WTC11 (cell line): ENCODE measurements at regions not wholly inside any gene's neighbourhood (a gene's known extent, or its start where the extent isn't known, plus 50 kb on each side); places are given as distances from the start of the nearest gene placed in this dataset.
"Not testable (repeated sequence)": the region's sequence is repeated elsewhere in the genome, so short reads cannot be mapped to it uniquely, and the experiment has no call there.

Experiments
- ATAC-seq: fragments of 200-7000 bp; cut with Tn5 transposase; 2 replicates; pipeline ENCODE4 v1.10.0; 2021; ENCODE audit warnings: mild to moderate bottlenecking, moderate library complexity
- CTCF ChIA-PET: fragments of 300-600 bp; sonication (Branson Sonifier 250); formaldehyde crosslinking; loops from one replicate; lab custom pipeline; 2021; ENCODE audit warnings: antibody characterized with exemption; lab: Charles Lee
- POLR2A ChIA-PET: fragments of 350-600 bp; sonication (Branson Sonifier 250); formaldehyde crosslinking; loops from one replicate; lab custom pipeline; 2021; ENCODE audit warnings: antibody characterized with exemption; lab: Charles Lee
- DNase-seq: peaks from one replicate; pipeline ENCODE4 v3.0.0; 2021; ENCODE audit warnings: low spot score
- H3K27ac Mint-ChIP-seq: 2 replicates; pipeline ENCODE4 v1.8.0; 2021; ENCODE audit warnings: mixed read lengths
- H3K27me3 Mint-ChIP-seq: 2 replicates; pipeline ENCODE4 v1.8.0; 2021; ENCODE audit warnings: low read depth, mild to moderate bottlenecking, moderate library complexity, mixed read lengths
- H3K36me3 Mint-ChIP-seq: 2 replicates; pipeline ENCODE4 v1.8.0; 2021; ENCODE audit warnings: mixed read lengths
- H3K4me1 Mint-ChIP-seq: 2 replicates; pipeline ENCODE4 v1.8.0; 2022; ENCODE audit warnings: mixed read lengths
- H3K4me3 Mint-ChIP-seq: 2 replicates; pipeline ENCODE4 v1.8.0; 2021; ENCODE audit warnings: mild to moderate bottlenecking, moderate library complexity, mixed read lengths
- H3K9me3 Mint-ChIP-seq: 2 replicates; pipeline ENCODE4 v1.8.0; 2021; ENCODE audit warnings: mixed read lengths
- ZNF219 ChIP-seq: sonication (generic); formaldehyde crosslinking; IDR thresholded peaks from 2 replicates; pipeline ENCODE4 v1.8.0; 2023; ENCODE audit warnings: missing genetic modification reagents, mild to moderate bottlenecking, borderline replicate concordance
- ZNF396 ChIP-seq: fragments of 250-450 bp; sonication (Bioruptor Pico); IDR thresholded peaks from 2 replicates; pipeline ENCODE4 v1.8.0; 2021; ENCODE audit warnings: mild to moderate bottlenecking, moderate library complexity, borderline replicate concordance
- ZNF423 ChIP-seq: fragments of 250-450 bp; sonication (Bioruptor Pico); IDR thresholded peaks from 2 replicates; pipeline ENCODE4 v2.1.2; 2022; ENCODE audit warnings: mild to moderate bottlenecking, moderate library complexity
- TF ChIP-seq, protein P1 (sequence below): fragments of 250-450 bp; sonication (Bioruptor Pico); IDR thresholded peaks from 2 replicates; pipeline ENCODE4 v2.1.2; 2022; ENCODE audit warnings: mild to moderate bottlenecking, moderate library complexity
- TF ChIP-seq, protein P2 (sequence below): sonication (generic); formaldehyde crosslinking; IDR thresholded peaks from 2 replicates; pipeline ENCODE4 v1.8.0; 2022; ENCODE audit warnings: mild to moderate bottlenecking, missing genetic modification reagents
- TF ChIP-seq, protein P3 (sequence below): sonication (generic); formaldehyde crosslinking; IDR thresholded peaks from 2 replicates; pipeline ENCODE4 v1.8.1; 2022; ENCODE audit warnings: missing genetic modification reagents, borderline replicate concordance

DNA sequence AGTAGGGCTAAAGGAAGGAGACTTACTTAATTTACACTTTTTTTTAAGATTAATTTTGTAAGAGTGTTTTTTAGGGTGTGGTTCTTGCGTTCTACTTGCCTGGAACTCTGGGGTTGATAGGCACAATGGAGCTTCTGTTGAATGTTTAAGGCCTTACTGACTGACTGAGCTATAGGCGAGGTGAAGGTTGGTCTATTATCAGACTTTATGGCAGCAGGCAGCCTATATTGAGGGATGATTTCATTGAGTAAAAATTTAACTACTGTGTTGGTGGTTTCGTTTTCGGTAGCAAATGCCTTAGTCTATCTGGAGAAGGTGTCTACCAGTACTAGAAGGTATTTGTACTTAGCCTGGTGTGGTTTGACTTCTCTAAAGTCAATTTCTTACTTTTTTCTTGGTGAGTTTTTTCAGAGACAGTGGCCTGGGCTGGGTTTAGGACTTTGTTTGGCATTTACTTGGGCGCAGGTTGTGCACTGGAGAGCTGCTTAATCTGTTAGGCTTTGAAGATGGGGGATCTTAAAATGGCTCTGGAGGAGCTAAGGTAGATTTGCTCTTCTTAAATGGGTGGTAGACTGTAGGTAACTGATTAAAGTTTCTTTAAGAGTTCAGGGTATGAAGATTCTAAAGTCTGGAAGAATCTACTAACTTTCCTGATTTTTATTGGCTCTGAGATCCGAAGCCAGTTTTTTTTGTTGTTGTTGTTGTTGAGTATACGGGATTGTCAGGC lies 164.5 kb upstream of the CCZ1B start:
- Mint-ChIP-seq H3K27ac (peak overlapping the region; percentile 75; the same call in 1 of the 2 replicates), H3K4me1 (peaks cover 48% of the 10 kb centered on the region)
- ATAC-seq, H3K27me3 Mint-ChIP-seq, POLR2A ChIA-PET, DNase-seq, H3K9me3 Mint-ChIP-seq, H3K36me3 Mint-ChIP-seq, H3K4me3 Mint-ChIP-seq: not testable (repeated sequence)
- CTCF ChIA-PET, result interaction anchor here (0.8 kb wide), 1 partner anchor 109 kb away, joined by 3 read pairs; no protein-coding TSS in a partner anchor

DNA sequence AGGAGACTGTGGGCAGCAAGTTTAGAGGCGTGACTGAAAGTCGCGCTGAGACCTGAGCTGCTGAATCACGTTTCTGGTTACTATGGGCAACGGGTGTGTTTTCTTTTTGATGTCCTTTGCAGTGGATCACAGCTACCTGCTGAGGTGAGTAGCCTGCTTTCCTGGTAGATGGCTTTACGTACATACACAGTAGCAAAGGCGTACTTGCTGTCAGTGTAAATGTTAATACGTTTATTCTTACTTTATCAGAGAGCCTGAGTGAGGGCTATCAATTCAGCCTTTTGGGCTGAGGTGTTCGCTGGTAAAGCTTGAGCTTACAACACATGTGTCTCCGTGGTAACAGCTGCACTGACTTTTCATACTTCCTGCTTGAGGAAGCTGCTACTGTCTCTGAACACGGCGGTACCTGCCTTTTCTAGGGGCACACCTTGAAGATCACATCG lies 165.1 kb upstream of the CCZ1B start:
- ATAC-seq, DNase-seq, H3K36me3 Mint-ChIP-seq, POLR2A ChIA-PET, H3K4me3 Mint-ChIP-seq, H3K27me3 Mint-ChIP-seq, H3K9me3 Mint-ChIP-seq: not testable (repeated sequence)
- peak overlapping the region; percentile 75 for H3K27ac Mint-ChIP-seq
- H3K4me1 Mint-ChIP-seq, result peaks cover 48% of the 10 kb centered on the region
- CTCF ChIA-PET, result interaction anchor here (0.8 kb wide), 1 partner anchor 109 kb away, joined by 3 read pairs; no protein-coding TSS in a partner anchor

DNA sequence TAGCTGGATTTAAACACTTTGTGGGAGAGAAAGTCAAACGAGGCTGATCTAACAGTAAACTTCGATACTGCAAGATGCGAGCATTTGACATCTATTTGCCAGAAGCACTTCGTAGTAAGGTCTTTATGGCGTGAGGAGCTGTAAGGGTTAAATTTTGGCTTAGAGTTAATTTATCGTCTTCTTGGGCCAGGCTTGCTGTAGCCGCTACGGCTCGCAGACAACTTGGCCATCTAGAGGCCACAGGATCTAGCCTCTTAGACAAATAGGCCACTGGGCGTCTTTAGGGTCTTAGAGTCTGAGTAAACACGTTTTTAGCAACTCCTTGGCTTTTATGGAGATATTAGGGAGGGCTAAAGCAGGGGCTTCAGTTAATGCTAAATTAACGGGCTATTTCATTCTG lies 165.6 kb upstream of the CCZ1B start:
- ATAC-seq, H3K27me3 Mint-ChIP-seq, H3K9me3 Mint-ChIP-seq, H3K4me3 Mint-ChIP-seq, DNase-seq, CTCF ChIA-PET, POLR2A ChIA-PET, H3K36me3 Mint-ChIP-seq: not testable (repeated sequence)
- Mint-ChIP-seq H3K4me1 (peaks cover 48% of the 10 kb centered on the region), H3K27ac (peak overlapping the region; percentile 75; the same call in 1 of the 2 replicates)

GRCh38 chr7:6992133-6992532 lies 166.1 kb upstream of the CCZ1B start:
- H3K36me3 Mint-ChIP-seq, ATAC-seq, H3K27ac Mint-ChIP-seq, H3K27me3 Mint-ChIP-seq, CTCF ChIA-PET, H3K4me3 Mint-ChIP-seq, H3K9me3 Mint-ChIP-seq, POLR2A ChIA-PET, DNase-seq: not testable (repeated sequence)
- H3K4me1 Mint-ChIP-seq, result peaks cover 48% of the 10 kb centered on the region

DNA sequence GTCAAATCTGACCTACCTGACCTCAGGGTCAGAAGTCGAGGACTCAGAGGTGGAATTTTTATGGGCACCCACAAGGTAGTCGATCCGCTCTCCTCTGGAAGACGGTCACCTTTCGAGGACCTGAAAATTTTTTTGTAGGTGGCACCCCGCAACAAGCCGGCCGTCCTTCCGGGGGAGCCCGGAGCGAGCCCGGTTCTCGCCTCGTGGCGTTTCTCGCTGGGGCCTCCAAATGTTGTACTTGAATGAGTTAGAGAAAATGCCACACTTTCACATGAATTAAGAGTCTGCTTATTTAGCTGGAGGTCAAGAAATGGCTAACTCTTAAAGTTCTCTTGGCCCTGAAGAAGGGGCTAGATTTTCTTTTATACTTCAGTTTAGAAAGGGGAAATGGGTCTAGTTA lies 169.0 kb upstream of the CCZ1B start:
- Mint-ChIP-seq H3K4me1 (peaks cover 43% of the 10 kb centered on the region), H3K9me3 (peaks cover 19% of the 10 kb centered on the region), H3K36me3 (peaks cover 17% of the 10 kb centered on the region)
- H3K27ac Mint-ChIP-seq, DNase-seq, H3K27me3 Mint-ChIP-seq, POLR2A ChIA-PET, H3K4me3 Mint-ChIP-seq, ATAC-seq, CTCF ChIA-PET: not testable (repeated sequence)

DNA sequence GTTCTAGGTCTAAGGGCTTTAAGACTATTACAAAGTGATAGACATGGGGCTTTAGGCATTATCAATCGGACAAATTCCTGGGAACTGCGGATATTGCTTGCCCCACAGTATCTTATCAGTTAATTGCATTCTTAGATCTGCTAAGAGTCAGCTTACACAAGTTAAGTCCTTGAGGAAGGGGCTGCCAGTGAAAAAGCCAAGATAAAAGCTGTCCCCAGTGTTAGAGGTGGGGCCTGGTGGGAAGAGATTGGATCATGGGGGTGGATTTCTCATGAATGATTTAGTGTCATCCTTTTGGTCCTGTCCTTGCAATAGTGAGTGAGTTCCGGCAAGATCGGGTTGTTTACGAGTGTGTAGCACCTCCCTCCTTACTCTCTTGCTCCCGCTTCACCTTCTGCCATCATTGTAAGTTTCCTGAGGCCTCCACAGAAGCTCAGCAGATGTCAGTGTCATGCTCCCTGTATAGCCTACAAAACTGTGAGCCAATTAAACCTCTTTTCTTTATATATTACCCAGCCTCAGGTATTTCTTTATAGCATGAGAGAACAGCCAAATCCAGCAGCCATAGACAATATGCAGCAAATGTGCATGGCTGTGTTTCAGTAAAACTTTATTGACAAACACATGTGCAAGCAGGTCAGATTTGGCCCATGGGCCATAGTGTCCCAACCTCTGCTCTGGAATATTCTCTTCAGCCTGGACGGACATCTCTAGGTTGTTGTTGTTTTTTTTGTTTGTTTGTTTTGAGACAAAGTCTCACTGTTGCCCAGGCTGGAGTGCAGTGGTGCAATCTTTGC lies 169.6 kb upstream of the CCZ1B start:
- H3K36me3 Mint-ChIP-seq, result peaks cover 22% of the 10 kb centered on the region
- peaks cover 39% of the 10 kb centered on the region for H3K4me1 Mint-ChIP-seq
- H3K27me3 Mint-ChIP-seq, H3K27ac Mint-ChIP-seq, H3K4me3 Mint-ChIP-seq, DNase-seq, CTCF ChIA-PET, ATAC-seq, POLR2A ChIA-PET: not testable (repeated sequence)
- peaks cover 26% of the 10 kb centered on the region for H3K9me3 Mint-ChIP-seq

- Mint-ChIP-seq H3K36me3 (peaks cover 26% of the 10 kb centered on the region), H3K9me3 (peaks cover 30% of the 10 kb centered on the region), H3K4me1 (peaks cover 36% of the 10 kb centered on the region)
- POLR2A ChIA-PET, ATAC-seq, H3K27ac Mint-ChIP-seq, DNase-seq, H3K4me3 Mint-ChIP-seq, H3K27me3 Mint-ChIP-seq, CTCF ChIA-PET: not testable (repeated sequence)
These were observed 173.1 kb upstream of the CCZ1B start for GRCh38 chr7:6999067-6999666.

GRCh38 chr7:7002418-7003062 lies 176.5 kb upstream of the CCZ1B start:
- Mint-ChIP-seq H3K4me3 (peak overlapping the region; percentile 9; the same call in 1 of the 2 replicates), H3K4me1 (peaks cover 32% of the 10 kb centered on the region), H3K27ac (peak overlapping the region; percentile 88), H3K9me3 (peaks cover 30% of the 10 kb centered on the region), H3K36me3 (peaks cover 26% of the 10 kb centered on the region), H3K27me3 (peaks cover 2% of the 10 kb centered on the region)
- TF ChIP-seq, protein P1, sequence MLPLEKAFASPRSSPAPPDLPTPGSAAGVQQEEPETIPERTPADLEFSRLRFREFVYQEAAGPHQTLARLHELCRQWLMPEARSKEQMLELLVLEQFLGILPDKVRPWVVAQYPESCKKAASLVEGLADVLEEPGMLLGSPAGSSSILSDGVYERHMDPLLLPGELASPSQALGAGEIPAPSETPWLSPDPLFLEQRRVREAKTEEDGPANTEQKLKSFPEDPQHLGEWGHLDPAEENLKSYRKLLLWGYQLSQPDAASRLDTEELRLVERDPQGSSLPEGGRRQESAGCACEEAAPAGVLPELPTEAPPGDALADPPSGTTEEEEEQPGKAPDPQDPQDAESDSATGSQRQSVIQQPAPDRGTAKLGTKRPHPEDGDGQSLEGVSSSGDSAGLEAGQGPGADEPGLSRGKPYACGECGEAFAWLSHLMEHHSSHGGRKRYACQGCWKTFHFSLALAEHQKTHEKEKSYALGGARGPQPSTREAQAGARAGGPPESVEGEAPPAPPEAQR, result peak; percentile 14; the same call in 1 of the 2 replicates
- TF ChIP-seq ZNF219 (CRISPR knock-in tag) (no peak), ZNF423 (peak; percentile 17; the same call in 1 of the 2 replicates), ZNF396 (peak; percentile 77; the same call in 1 of the 2 replicates)
- TF ChIP-seq, protein P2, sequence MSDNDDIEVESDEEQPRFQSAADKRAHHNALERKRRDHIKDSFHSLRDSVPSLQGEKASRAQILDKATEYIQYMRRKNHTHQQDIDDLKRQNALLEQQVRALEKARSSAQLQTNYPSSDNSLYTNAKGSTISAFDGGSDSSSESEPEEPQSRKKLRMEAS, result 0 out of 2 replicates have a peak, but pooled peaks have one; percentile 35
- TF ChIP-seq, protein P3, sequence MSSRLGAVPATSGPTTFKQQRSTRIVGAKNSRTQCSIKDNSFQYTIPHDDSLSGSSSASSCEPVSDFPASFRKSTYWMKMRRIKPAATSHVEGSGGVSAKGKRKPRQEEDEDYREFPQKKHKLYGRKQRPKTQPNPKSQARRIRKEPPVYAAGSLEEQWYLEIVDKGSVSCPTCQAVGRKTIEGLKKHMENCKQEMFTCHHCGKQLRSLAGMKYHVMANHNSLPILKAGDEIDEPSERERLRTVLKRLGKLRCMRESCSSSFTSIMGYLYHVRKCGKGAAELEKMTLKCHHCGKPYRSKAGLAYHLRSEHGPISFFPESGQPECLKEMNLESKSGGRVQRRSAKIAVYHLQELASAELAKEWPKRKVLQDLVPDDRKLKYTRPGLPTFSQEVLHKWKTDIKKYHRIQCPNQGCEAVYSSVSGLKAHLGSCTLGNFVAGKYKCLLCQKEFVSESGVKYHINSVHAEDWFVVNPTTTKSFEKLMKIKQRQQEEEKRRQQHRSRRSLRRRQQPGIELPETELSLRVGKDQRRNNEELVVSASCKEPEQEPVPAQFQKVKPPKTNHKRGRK (CRISPR knock-in tag), result no peak
- DNase-seq, result peak; percentile 21
- POLR2A ChIA-PET, result no interaction called here
- peak; percentile 96 for ATAC-seq
- CTCF ChIA-PET, result no interaction called here
